IPS-18c (cell line): ENCODE measurements at regions not wholly inside any gene's neighbourhood (a gene's known extent, or its start where the extent isn't known, plus 50 kb on each side); places are given as distances from the start of the nearest gene placed in this dataset.

Experiments
- H3K4me3 ChIP-seq: 2 replicates; pipeline ENCODE4 v1.7.0; 2013; ENCODE audit warnings: low read depth, mild to moderate bottlenecking, low read length, moderate library complexity; ENCODE audit not compliant: insufficient read depth
- H3K9me3 ChIP-seq: one replicate; pipeline ENCODE4 v1.6.1; 2013; ENCODE audit warnings: mild to moderate bottlenecking, low read length, moderate library complexity; ENCODE audit not compliant: control insufficient read depth, insufficient read depth

DNA sequence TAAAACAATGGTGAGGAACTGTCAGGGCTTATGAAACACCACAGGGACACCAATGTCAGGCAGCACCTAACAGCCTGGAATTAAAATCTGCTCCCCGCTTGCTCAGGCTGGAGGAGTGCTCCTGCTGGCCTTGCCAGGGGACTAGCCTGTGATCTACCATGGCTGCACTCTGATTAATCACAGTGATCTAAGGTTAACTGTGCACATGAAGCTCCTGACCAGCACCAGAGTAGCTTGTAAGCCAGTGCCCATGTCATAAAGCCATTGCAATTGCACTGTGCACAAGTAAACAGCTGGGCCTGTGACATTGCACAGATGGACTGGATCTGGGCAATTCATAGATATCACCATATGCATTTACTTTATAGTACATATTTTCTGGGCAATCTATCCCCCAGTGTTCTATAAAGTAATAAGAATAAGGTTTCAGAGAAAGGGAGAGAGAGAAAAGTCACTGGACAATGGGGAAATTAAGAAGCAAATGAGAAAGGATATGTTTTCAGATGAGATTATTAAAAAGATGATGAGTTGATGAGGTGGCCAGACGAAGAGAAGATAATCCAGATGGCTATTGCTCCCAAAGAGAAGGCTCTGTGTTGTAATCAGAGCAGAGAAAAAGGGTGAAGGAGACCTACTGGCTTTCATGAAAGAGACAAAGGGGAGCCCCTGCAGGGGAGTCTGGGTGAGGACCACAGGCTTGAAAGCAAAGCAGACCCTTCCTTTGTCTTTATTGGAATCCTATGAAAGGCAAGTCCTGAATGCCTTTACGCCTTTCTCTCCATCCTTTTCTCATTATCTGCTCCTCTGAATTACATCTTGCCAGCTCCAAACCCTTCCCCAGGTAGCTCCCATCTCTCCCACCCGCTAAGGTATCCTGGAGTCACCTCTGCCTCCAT is 145.8 kb downstream of the SLC38A6 start:
- Histone ChIP-seq H3K9me3 (no peaks in the 10 kb centered on the region), H3K4me3 (no peak overlapping the region)

GRCh38 chr14:61125867-61126572 is 145.0 kb downstream of the SLC38A6 start:
- Histone ChIP-seq H3K9me3 (peaks cover 6% of the 10 kb centered on the region), H3K4me3 (no peak overlapping the region)

DNA sequence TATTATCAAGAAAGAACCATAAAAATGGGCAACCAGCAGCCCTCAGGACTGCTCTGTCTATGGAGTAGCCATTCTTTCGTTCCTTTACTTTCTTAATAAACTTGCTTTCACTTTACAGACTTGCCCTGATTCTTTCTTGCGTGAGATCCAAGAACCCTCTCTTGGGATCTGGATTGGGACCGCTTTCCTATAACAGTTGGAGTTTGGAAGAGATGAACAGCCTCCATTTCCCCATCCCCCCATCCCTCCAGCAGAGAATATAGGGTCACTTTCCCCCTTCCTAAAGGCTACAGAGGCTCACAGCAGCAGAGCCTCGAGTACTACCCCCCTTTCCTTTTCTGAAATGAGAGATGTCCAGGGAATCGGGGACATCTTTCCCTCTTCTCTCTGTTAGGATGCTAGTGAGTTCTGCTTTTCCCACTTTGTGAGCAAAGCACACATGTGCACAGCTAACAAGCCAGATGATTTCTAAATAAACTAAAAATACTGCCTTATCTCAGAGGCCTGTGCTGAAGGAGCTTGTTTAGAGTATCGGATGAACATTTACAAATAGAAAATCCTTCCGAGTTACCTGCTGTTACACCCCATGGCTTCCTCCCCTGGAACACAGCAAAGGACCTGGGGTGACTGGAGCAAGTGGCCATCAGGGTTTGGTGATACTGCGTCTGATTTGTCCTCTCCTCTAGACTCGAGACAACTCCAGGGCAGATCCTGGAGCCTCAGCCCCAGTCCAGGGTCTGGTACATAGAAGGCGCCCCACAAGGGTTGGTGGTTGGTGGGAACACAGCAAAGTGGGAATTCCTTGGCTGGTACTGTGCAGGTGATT is 144.2 kb downstream of the SLC38A6 start:
- H3K9me3 ChIP-seq, result peaks cover 10% of the 10 kb centered on the region
- no peak overlapping the region for H3K4me3 ChIP-seq

DNA sequence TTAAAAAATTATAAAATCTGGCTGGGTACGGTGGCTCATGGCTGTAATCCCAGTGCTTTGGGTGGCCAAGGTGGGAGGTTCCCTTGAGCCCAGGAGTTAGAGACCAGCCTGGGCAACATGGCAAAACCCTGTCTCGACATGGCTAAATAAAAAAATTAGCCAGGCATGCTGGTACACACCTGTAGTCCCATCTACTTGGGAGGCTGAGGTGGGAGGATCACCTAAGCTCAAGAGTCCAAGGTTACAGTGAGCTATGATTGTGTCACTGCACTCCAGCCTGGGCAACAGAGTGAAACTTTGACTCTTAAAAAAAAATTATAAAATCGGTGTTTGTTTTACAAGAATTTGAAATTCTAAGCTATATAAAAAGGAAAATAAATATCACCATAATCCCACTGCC is 141.8 kb downstream of the SLC38A6 start:
- Histone ChIP-seq H3K4me3 (no peak overlapping the region), H3K9me3 (peaks cover 10% of the 10 kb centered on the region)

- Histone ChIP-seq H3K4me3 (no peak overlapping the region), H3K9me3 (peaks cover 10% of the 10 kb centered on the region)
Measured at GRCh38 chr14:61121355-61121787, 140.3 kb downstream of the SLC38A6 start.

DNA sequence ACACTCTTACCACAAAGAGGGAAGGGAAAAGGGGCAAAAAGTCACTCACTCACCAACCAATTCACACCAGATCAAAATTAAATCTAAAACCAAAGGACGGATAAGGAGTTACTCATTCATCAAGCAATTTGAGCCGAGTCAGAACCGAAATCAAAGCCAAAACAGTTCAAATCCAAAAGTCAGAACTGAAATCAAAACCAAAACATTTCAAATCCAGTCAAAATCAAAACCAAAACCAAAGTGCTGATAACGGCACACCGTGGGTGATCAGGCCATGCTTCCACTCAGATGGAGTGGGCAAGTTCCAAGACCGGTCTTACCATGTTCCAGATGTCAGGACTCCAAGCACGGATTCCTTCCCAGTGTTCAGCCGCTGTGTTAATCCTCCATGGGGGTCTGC is 139.5 kb downstream of the SLC38A6 start:
- Histone ChIP-seq H3K9me3 (peaks cover 10% of the 10 kb centered on the region), H3K4me3 (no peak overlapping the region)

GRCh38 chr14:61119006-61119405 is 138.0 kb downstream of the SLC38A6 start:
- Histone ChIP-seq H3K4me3 (no peak overlapping the region), H3K9me3 (peaks cover 12% of the 10 kb centered on the region)

DNA sequence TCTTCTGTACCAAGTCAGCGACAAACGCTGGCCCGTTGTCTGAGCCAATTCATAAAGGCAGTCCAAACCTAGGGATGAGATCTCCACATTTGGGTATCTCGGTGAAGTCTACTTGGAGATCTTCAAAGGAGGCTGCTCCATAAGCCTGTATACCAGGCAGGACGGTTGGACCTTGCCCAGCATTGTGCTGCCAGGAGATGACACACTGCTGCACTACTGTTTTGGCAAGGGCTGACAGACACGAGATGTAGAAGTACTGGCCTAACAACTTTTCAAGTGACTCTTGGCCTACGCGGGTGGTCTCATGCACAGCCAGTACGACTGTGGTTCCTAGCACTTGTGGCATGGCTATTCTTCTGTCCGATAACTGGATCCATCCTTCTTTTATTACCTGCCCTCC is 135.3 kb downstream of the SLC38A6 start:
- peaks cover 10% of the 10 kb centered on the region for H3K9me3 ChIP-seq
- H3K4me3 ChIP-seq, result no peak overlapping the region

GRCh38 chr14:61113561-61114225 is 132.6 kb downstream of the SLC38A6 start:
- Histone ChIP-seq H3K9me3 (peaks cover 2% of the 10 kb centered on the region), H3K4me3 (no peak overlapping the region)

DNA sequence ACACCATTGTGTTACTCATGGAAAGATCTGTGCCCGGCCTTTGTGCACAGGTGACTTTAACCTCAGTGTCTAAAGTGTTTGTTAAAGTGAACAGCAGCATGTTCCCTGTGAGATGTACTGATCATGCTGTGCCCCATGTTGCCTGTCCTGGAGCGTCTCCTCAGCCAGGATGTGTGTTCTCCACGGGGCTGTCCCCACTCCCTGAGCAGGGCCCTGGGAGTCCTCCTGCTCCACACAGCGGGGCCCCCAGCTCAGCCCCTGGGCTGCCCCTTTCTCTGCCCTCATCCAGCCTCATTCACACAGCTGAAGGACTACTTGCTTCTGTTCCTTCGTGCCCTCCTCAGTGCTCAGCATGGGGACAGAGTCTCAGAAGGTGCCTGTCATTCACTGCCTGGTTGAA is 131.5 kb downstream of the SLC38A6 start:
- Histone ChIP-seq H3K4me3 (no peak overlapping the region), H3K9me3 (peaks cover 2% of the 10 kb centered on the region)

GRCh38 chr14:61111731-61112130 is 130.7 kb downstream of the SLC38A6 start:
- H3K9me3 ChIP-seq, result peaks cover 2% of the 10 kb centered on the region
- no peak overlapping the region for H3K4me3 ChIP-seq

GRCh38 chr14:61111209-61111665 is 130.2 kb downstream of the SLC38A6 start:
- no peak overlapping the region for H3K4me3 ChIP-seq
- H3K9me3 ChIP-seq, result peaks cover 2% of the 10 kb centered on the region

DNA sequence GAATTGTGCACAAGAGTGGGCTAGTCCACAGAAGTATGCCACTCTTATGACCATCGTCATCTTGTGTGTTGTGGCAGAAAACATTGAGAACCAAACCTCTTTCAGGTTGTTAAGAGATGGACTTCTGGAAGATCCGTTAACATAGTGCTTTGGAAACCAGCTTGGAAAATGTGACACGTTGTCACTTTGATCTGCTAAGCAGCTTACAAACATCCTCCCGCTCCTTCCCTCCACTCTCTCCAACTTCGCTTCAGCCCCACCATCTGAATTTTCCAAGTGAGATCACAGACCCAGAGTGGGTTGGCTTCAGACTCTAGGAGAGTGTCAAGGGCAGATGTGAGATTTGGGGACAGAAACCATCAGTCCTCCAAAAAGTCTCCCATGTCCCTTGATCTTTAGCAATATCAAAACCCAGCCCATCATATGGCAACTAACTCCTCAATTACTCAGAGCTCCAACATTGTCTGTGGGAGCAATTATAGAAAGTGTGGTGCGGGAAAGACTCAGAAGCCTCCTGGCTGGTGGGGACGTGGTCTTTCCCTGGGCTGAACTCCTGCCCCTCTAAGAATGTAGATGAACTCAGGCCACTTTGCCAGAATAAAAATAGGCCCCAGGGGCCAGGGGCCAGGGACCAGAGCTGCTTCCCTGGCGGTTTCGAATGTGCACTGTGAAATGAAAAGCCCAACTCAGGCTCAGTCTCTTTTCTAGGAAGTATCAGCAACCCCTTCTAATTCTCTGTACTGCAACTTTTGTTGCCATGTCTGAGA is 129.5 kb downstream of the SLC38A6 start:
- Histone ChIP-seq H3K9me3 (peaks cover 2% of the 10 kb centered on the region), H3K4me3 (no peak overlapping the region)

DNA sequence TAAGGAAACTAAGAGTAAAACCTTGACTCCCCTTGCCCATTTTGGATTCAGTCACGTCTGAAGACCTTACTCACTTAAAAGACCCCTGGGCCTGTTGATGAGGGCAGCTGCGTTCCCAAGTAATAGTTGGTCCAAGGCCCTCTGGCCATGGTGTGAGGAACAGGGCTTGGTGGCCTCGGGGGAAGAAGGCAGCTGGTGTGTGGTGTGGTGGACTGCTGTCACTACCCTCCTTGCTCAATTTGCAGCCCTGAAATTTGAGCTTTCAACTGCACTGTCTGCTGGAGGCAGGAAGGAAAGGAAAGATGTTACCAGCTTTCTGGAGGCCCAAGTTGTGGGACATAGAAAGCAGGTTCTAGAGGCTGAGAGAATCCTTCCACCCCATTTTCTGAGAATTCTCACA is 128.2 kb downstream of the SLC38A6 start:
- no peak overlapping the region for H3K4me3 ChIP-seq

GRCh38 chr14:61108496-61109141 is 127.6 kb downstream of the SLC38A6 start:
- no peak overlapping the region for H3K4me3 ChIP-seq
- no peaks in the 10 kb centered on the region for H3K9me3 ChIP-seq

More for the DNA sequence above, 128.2 kb downstream of the SLC38A6 start:
- no peaks in the 10 kb centered on the region for H3K9me3 ChIP-seq
